K562 (cell line): ENCODE measurements at regions not wholly inside any gene's neighbourhood (a gene's known extent, or its start where the extent isn't known, plus 50 kb on each side); places are given as distances from the start of the nearest gene placed in this dataset.

Experiments used
- CREB1 ChIP-seq, 2 experiments: sonication (generic) in 1 of 2; formaldehyde crosslinking in 1 of 2; IDR thresholded peaks; 2 replicates each; pipeline versions ENCODE4 v1.6.1 to v1.8.0; 2012 to 2022; ENCODE audit warnings: inconsistent platforms in 1 of 2, mild to moderate bottlenecking in 1 of 2, missing genetic modification reagents in 1 of 2, moderate library complexity in 1 of 2
- IFI16 ChIP-seq: fragments of 250-450 bp; sonication (Bioruptor Pico); IDR thresholded peaks from 2 replicates; pipeline ENCODE4 v2.1.2; 2022; ENCODE audit warnings: mild to moderate bottlenecking, inconsistent platforms
- KAT2B ChIP-seq: IDR thresholded peaks from one replicate; pipeline ENCODE4 v1.6.1; 2012; ENCODE audit warnings: low read depth, mild to moderate bottlenecking, control low read depth, inconsistent platforms, low read length, moderate library complexity
- REST ChIP-seq, 2 experiments: fragments of 450-650 bp; formaldehyde crosslinking in 1 of 2; IDR thresholded peaks; 2 replicates each; pipeline versions ENCODE4 v1.4.0 to v1.6.1; 2014 to 2020; ENCODE audit warnings: mild to moderate bottlenecking in 2 of 2, borderline replicate concordance in 1 of 2, low read depth in 1 of 2

- TF ChIP-seq REST (IDR thresholded peaks at IDR 0.05; ENCODE audit: borderline replicate concordance), result no peak
- TF ChIP-seq REST (CRISPR knock-in tag; IDR thresholded peaks at IDR 0.05; ENCODE audit: low read depth), result no peak
- no peak for TF ChIP-seq KAT2B
- no peak for TF ChIP-seq CREB1 (IDR thresholded peaks at IDR 0.05)
- TF ChIP-seq CREB1 (CRISPR knock-in tag; IDR thresholded peaks at IDR 0.05), result no peak
- no peak for TF ChIP-seq IFI16 (CRISPR knock-in tag)
Measured at GRCh38 chr15:59794229-59794886, 105.2 kb upstream of the BNIP2 start (continued).
